DMS53 (cell line): ENCODE measurements at regions not wholly inside any gene's neighbourhood (a gene's known extent, or its start where the extent isn't known, plus 50 kb on each side); places are given as distances from the start of the nearest gene placed in this dataset.
"Not testable (repeated sequence)": the region's sequence is repeated elsewhere in the genome, so short reads cannot be mapped to it uniquely, and the experiment has no call there.

ENCODE experiments used
- DNase-seq: peaks from one replicate; lab custom pipeline; 2025; lab: John Stamatoyannopoulos, UW

DNA sequence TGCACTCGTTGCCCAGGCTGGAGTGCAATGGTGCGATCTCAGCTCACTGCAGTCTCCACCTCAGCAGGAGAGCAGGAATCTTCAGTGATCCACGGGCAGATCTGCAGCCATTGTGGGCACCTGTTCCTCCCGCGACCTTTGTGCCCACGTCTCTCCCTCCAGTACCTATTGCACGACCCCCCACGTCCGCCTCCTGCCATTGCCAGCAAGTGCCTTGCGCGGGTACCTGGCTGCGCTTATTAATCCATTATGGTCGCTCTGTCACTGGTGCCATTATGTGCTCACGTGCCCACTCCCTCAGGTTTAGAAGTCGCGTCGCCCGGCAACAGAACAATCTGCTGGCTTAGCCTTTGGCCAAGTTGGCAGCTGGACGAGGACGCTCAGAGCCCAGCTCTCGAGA, 146.2 kb upstream of the C1QTNF3 start:
- DNase-seq, result not testable (repeated sequence)

DNA sequence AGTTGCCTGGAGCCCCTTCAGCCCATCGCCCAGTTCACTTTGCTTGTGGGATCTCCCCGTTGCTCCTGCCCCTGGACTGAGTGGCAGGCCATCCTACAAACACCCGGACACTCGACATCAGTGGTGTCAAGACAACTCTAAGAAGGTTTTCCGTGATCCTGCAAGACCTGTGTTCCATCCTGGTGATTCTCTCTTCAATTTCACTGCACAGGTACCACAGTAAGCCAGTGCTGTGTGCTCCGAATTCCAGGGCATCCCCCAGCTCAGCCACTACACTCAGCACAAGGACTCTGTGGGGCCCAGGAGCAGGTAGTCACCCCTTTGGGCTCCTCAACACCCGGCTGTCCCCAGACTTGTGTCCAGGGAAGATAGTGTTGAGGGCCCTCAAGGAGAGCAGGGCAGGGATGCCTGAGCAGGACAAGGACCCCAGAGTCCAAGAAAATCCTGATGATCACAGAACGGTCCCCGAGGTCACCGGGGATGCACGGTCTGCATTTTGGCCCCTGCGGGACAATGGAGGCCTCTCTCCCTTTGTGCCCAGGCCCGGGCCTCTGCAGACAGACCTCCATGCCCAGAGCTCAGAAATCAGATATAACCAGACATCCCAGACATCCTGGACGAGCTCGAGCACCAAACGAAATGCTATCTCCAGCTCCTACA, 146.9 kb upstream of the C1QTNF3 start:
- not testable (repeated sequence) for DNase-seq

GRCh38 chr5:34190466-34190865, 147.5 kb upstream of the C1QTNF3 start:
- DNase-seq, result not testable (repeated sequence)

GRCh38 chr5:34191279-34191744, 148.3 kb upstream of the C1QTNF3 start:
- not testable (repeated sequence) for DNase-seq

GRCh38 chr5:34192064-34192922, 149.3 kb upstream of the C1QTNF3 start:
- not testable (repeated sequence) for DNase-seq

DNA sequence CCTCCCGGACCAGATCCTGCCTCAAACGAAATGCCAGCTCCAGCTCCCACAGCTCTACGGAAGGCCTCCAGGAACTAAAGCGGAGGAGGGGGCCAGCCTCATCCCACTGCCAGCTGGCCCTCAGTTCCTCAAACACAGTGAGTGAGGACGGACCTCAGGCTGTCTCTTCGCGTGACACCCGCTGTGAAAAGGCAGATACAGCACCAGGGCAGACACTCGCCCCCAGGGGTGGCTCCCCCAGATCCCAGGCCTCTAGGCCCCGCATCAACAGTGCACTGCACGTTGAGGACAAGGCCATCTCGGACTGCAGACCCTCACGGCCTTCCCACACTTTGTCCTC, 149.9 kb upstream of the C1QTNF3 start:
- not testable (repeated sequence) for DNase-seq

GRCh38 chr5:34193297-34193696, 150.3 kb upstream of the C1QTNF3 start:
- DNase-seq, result not testable (repeated sequence)

- DNase-seq, result not testable (repeated sequence)
Measured at GRCh38 chr5:34193804-34194203, 150.8 kb upstream of the C1QTNF3 start.

DNA sequence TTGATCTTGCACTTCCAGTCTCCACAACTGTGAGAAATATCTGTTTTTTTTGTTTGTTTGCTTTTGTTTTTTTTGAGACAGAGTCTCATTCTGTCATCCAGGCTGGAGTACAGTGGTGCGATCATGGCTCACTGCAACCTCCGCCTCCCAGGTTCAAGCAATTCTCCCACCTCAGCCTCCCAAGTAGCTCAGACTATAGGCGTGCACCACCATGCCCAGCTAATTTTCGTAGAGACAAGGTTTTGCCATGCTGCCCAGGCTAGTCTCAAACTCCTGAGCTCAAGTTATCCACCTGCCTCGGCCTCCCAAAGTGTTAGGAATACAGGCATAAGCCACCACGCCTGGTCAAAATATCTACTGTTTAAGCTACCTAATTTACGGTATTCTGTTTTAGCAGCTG, 153.1 kb upstream of the C1QTNF3 start:
- not testable (repeated sequence) for DNase-seq

GRCh38 chr5:34205347-34205746, 162.3 kb upstream of the C1QTNF3 start:
- not testable (repeated sequence) for DNase-seq

DNA sequence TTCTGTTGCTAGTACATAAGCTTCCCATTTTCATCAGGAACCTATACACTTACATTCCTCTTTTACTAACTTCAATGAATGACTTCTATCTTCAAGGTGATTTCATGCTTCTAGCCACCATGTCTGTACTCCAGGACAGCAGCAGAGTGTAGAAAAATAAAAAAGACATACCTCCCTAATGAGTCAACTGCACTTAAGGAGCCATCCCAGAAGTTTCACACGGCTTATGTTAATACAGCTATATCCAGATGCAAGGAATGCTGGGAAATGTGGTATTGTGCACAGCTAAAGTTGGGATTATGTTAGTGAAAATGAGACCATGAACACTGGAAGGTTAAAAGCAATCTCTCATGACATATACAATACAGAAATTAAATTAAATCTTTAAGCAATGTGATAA, 174.4 kb upstream of the C1QTNF3 start:
- not testable (repeated sequence) for DNase-seq

DNA sequence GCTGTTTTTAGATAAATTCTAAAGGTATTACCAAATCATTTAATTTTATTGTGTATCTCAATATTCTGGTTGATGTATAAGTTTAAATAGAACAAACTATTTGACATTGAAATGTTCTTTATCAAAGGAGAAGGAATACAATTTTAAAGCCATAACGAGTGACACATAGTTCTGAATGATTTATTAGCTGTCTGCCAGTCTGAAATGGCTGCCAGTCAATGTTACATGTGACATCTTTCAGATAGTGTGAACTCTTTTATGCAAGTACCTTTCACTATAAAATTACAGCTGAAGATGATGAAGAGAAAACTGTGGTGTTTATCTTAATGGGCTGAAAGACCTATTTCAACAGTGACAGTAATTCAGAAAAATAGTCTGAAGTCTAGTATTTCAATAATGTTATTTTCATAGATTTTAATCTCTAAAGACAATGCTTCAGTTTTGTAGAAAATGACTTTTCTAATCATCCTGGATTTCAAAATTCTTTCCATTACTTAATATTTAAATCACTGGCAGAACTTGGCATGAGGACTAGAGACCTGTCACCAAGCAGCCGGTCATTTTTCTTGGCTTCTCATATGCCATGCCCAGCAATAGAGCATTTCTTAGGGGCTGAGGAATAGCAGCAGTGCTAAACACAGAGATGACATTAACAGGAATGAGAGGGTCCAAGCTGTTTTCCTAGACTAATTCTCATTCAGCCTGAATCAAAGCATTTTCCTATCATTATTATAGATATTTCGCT, 178.5 kb upstream of the C1QTNF3 start:
- not testable (repeated sequence) for DNase-seq

- DNase-seq, result not testable (repeated sequence)
Measured at GRCh38 chr5:34223158-34223557, 180.1 kb upstream of the C1QTNF3 start.

GRCh38 chr5:34230402-34230801, 187.4 kb upstream of the C1QTNF3 start:
- DNase-seq, result not testable (repeated sequence)

- not testable (repeated sequence) for DNase-seq
Measured at GRCh38 chr5:34243802-34244201, 200.8 kb upstream of the C1QTNF3 start.

GRCh38 chr5:34244281-34245031, 201.4 kb upstream of the C1QTNF3 start:
- DNase-seq, result not testable (repeated sequence)

DNA sequence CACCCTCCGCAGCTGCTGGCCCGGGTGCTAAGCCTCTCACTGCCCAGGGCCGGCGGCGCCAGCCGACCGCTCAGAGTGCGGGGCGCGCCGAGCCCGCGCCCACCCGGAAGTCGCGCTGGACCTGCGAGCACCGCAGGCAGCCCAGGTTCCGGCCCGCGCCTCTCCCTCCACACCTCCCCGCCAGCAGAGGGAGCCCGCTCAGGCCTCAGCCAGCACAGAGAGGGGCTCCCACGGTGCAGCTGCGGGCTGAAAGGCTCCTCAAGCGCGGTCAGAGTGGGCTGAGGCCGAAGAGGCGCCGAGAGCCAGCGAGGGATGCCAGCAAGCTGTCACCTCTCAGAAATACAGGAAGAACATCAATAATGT, 202.0 kb upstream of the C1QTNF3 start:
- DNase-seq, result not testable (repeated sequence)

- DNase-seq, result peak; percentile 71
Measured at GRCh38 chr5:34245813-34246212, 202.8 kb upstream of the C1QTNF3 start.

- DNase-seq, result not testable (repeated sequence)
Measured at GRCh38 chr5:34258598-34258997, 215.6 kb upstream of the C1QTNF3 start.

GRCh38 chr5:34261020-34261419, 218.0 kb upstream of the C1QTNF3 start:
- not testable (repeated sequence) for DNase-seq

DNA sequence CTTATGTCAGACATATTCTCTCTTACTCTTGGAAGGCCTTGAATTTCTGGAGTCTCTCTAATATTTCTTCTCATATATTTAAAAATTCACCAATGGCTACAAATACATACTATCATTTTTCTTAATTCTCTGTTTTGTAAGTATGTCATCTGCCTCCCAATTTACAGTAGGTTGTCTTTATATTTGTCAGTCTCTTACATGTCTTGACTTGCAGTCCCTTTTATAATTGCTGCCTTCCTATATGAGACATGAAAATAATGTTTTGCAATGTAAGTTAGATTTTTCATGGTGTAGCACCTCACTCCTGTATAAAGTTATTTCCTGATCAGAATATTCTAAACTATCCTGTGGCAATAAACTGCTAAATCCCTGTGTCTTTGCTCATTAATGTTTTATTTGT, 223.1 kb upstream of the C1QTNF3 start:
- not testable (repeated sequence) for DNase-seq

DNA sequence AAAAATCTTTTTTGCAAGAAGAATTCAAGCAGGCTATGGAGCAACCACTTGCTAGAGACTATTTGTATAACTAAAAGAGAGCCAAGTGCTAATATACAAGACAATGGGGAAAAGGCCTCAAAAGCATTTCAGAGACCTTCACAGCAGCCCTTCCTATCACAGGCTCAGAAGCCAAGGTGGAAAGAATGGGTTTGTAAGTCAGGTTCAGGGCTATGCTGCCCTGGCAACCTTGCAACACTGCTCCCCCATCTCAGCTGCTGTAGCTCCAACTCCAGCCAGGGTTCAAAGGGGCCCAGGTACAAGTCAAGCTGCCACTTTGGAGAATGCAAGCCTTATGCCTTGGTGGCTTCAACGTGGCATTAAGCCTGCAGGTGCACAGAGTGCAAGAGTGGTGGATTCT, 253.7 kb upstream of the C1QTNF3 start:
- not testable (repeated sequence) for DNase-seq
